ENCODE measurements at regions not wholly inside any gene's neighbourhood (a gene's known extent, or its start where the extent isn't known, plus 50 kb on each side); places are given as distances from the start of the nearest gene placed in this dataset.

DNA sequence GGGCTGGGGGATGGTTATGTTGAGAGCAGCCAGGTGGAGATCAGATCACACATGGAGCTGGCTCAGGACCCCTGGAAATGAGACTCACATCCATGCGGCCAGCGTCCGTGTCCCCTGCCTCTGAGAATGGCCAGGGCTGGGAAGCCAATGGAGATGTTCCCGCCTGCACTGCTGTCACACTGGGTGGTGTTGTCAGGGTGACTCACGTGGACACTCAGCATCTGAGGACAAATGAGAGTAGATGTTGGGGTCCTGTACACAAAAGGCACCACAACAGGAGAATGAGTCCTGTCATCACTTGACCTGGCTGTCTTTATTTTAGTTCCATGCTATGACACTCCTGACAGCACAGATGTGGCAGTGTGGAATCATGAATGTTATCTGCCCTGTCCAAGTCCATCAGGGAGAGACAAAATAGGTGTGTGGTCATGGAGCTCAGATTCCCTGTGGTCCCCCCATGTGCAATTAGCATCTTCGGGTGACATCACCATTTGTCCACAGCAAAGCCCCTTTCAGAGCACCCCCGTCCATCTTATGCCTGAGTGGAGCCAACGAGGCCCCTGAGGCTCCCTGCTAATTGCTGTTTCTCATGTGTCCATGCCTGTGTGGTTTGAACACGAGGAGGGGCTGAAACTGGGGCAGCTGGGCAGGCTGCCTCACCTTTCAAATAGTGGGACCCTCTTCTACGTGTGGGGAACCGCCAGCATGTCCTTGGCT lies 393.5 kb downstream of the AACS start:
- no peak for DNase-seq
- intact Hi-C loops (cut with DNase I): loop anchor here (2.0 to 10.0 kb wide), 2 partner anchors 66 to 114 kb away; no protein-coding TSS in a partner anchor

DNA sequence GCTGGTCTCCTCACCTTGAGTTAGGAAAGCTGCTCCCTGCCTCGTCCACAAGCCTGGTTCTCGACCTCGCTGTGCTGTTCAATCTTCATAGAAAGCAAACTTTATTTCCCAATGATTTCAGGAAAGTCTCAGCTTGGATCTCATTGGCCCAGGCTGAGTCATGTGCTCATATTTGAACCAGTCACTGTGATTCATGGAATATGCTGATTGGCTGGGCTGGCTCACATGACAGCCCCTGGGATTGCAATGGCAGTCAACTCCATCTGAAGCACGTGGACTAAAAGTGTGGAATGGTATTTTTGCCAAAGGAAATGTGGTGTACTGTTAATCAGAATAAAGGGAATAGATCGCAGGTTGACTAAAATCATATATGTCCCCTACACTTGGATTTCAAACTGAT lies 396.6 kb downstream of the AACS start:
- DNase-seq: no peak
- intact Hi-C loops (cut with DNase I): no loop called here

DNA sequence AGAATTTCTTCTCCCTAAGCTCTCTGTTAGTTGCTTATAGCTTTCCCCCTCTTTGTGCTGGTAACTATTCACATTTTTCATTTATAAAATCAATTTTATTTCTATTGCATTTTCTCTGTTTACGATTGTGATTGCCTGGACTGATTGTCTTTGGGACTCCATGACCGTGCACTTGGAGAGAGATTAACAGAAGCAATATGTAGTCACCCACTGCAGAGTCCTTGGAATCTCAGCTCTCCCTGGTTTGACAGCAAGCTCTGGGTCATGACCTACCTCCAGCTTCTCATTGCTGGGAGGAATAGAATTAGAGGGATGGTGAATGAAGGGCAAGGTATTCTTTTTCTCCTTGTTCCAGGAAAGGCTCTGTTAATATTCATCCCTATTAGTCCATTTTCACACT lies 398.2 kb downstream of the AACS start:
- intact Hi-C loops (cut with DNase I): no loop called here
- DNase-seq: no peak

DNA sequence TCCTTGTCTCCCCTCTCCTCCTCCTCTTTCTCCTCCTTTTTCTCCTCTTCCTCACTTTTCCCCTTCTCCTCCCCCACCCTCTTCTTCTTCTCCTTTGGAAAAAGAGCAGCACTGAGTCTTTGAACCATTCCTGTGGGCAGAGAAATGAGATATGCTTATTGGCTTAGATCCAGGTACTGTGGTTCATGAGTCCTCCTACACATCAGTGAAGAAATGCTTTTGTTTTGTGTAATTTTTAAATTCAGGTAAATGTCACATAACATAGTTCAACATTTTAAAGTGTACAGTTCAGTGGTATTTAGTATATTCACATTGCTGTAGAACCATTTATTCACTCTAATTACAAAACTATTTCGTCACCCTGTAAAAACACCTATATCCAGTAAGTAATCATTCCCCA lies 402.1 kb downstream of the AACS start:
- DNase-seq: no peak
- intact Hi-C loops (cut with DNase I): no loop called here

DNA sequence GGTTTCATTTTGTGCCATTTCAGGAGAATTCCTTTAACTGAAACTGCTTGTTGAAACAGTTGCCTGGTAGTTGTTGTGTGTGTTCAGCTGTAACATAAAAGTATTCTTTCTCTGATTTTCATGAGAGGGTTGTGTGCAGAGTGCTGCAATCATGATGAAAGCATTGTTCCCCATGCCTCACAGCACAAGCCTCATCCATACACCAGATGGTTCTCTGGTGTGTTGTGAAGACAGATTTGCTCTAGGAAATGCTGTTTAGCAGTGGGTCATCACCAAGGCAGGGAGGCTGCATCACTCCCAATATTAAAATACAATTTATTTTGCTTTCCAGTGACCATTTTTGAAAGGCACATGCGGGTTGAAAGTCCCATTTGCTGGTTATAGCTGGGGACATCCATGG lies 404.4 kb downstream of the AACS start:
- intact Hi-C loops (cut with DNase I): no loop called here
- no peak for DNase-seq

DNA sequence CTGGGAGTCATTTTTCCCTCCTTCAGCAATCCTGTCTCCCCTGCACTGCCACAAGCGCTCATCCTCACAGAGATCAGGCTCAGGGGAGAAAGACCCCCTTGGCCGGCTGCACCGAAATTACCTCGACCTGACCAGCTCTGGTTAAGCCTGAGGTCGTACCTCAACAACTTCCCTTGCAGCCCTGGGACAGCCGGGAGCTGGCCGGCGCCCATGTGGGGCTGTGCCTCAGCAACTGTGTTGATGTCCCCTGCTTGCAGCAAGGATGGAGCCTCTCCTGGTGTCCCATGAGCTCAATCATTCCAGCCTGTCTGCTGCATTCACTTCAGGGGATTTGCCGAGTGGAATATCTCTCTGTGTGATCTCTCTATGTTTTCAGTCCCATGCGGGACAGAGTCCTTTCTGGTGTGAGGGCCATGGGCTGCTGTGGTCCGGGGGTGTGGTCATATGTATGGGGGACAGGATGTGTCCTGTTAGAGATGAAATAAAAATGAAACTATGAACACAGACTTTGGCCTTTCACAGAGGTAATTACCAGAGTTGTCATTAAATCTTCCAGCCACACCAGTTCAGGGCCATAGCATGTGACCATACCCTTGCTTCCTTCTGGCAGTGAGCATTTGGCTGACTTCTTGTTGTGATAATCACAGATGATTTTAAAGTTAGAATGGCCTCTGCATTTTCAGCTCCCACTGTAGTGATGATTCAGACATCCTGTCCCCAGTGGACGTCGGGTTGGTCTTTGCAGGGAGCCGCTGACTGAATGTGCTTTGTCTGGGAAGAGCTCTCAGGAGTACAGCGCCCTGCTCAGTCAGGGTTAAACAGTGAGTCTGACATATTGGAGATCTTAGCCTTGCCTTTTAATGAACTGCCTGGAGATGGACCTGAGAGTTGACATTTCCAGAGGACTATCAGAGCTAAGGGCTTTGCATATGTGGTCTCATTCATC lies 405.9 kb downstream of the AACS start:
- intact Hi-C loops (cut with DNase I): no loop called here
- DNase-seq: no peak

DNA sequence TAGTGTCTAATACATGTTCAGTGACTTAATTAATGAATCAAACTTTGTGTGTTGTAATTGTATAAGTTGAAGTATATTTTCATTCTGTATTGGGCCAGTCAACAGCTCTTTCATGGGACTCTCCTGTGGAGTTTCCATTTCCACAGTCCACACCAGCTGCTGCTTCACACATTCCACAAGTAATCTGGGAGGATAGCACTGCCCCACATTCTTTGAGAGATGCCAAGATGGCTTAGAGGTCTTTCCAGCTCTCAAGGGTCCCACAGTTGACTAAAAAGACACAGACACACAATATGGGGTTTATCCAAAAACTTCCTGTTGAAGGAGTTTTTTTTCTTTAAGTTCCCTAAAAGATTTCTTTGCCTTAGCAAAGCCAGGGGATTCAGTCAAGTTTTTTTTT lies 408.3 kb downstream of the AACS start:
- no peak for DNase-seq
- intact Hi-C loops (cut with DNase I): no loop called here

DNA sequence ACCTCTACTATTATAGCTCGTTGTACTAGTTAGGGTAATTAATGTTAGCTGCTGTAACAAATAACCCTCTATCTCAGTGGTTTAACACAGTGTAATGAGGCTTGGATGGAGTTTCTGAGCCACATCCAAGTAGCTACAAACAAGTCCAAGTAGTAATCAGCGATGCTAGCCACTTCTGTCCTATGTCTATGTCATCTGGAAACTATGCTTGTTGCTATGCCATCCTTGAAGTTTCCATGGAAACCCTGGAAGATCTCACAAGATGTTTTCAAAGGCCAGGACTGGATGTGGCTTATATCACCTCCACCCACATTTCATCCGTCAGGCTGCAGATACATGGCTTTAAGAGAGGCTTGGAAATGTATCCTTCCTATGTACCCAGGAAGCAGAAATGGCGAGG lies 422.1 kb downstream of the AACS start:
- DNase-seq: no peak
- intact Hi-C loops (cut with DNase I): no loop called here

DNA sequence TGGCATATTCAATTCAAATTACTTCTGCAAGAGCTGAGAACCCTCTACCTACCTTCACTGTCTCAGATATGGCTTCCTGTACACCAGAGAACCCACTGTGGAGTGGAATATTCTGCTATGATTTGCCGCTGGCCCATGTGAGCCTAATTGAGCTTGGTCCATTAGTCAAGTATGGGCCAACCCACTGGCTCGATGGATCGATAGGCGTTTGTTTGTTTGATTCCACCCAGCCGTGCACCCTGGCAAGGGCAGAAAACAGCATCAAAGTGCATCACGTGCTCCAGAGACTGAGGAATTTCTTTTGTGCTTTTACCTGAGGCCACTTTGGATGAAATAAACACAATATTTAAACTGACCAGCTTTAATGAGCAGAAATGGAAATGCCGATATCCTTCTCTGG lies 426.3 kb downstream of the AACS start:
- intact Hi-C loops (cut with DNase I): no loop called here
- DNase-seq: no peak

DNA sequence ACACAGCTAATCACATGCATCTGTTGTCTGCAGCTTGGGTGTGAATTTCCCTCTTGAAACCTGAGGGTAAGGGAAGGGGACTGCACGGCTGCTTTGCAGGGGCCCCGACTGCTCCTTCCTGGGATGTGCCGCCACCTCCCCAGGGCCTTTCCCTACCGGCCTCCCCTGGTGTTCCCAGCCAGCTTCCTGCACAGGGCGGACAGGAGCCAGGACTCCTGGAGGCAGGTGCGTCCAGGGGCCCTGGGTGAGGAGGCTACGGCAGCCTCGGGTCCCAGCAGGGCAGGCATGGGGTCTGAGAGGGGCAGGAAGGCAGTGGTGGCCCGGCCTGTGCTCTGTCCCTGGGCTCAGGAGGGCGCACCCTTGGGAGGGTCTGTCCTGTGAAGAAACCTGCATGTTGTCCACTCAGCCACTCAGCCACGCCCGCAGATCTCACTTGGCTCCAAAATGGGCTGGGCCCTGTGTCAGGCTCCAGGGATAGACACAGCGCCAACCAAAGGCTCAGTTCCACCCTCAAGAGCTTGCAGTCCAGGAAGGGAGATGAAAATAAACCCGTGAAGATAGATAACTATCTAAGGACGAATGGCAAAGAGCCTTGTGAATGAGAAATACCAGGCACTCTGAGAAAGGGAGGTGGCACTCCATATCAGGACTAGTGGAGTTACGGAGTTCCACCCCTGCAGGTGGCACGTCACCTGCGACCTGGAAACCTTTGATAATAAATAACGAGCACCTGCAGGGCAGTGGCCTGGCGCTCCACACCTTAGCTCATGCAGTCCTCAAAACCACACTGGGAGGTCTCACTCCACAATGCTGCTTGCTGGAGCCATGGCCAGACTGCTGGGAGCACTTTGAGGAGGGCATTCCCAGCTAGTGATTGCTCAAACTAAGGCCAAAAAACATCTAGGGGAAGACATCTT lies 427.4 kb downstream of the AACS start:
- intact Hi-C loops (cut with DNase I): no loop called here
- no peak for DNase-seq

DNA sequence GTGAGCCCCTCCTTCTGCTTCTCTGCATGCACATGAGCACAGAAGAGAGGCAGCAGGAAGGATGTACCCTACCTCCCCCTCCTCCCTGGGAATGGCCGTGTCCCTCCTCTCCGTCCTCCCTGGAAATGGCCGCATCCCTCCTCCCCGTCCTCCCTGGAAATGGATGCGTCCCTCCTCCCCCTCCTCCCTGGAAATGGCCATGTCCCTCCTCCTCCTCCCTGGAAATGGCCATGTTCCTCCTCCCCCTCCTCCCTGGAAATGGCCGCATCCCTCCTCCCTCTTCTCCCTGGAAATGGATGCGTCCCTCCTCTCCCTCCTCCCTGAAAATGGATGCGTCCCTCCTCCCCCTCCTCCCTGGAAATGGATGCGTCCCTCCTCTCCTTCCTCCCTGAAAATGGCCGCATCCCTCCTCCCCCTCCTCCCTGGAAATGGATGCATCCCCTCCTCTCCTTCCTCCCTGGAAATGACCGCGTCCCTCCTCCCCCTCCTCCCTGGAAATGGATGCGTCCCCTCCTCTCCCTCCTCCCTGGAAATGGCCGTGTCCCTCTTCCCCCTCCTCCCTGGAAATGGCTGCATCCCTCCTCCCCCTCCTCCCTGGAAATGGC lies 428.6 kb downstream of the AACS start:
- intact Hi-C loops (cut with DNase I): no loop called here
- no peak for DNase-seq

DNA sequence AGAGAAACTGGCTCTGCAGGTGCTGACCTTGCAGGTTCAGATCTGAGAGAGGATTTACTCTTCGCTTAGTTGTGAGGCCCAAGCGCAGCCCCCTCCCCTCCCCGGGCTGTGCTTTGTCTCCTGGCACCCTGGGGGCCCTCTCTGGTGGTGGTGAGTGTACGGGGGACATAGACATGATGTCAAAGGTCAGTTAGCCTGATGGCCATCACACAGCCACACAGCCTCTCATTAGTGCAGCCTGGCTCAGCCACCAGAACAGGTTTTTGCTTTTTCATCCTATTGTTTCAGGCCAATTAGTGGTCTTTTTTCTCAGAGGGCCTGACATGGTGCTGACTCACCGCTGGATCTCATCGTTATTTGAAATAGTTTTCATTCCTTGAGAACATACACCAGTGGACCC lies 437.9 kb downstream of the AACS start:
- intact Hi-C loops (cut with DNase I): no loop called here
- peak in 1 of 10 donors; percentile 52 for DNase-seq

DNA sequence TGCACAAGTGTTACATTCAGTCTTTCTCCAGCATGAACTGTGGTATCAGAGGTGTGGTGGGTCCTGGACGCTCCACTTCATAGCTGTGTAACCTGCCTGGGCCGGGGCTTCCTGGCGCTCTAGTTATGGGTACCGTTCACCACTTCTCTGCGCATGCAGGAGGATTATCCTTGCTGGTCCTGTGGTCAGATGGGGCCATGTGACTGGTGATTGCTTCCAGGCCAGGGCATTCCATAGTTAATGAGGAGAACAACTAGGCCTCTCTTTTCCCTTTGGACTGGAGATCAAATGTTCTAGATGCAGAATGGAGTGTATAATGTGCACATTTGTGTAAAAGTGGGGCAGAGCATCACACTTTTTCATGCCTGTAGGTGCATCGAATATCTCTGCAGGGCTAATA lies 444.0 kb downstream of the AACS start:
- intact Hi-C loops (cut with DNase I): no loop called here

DNA sequence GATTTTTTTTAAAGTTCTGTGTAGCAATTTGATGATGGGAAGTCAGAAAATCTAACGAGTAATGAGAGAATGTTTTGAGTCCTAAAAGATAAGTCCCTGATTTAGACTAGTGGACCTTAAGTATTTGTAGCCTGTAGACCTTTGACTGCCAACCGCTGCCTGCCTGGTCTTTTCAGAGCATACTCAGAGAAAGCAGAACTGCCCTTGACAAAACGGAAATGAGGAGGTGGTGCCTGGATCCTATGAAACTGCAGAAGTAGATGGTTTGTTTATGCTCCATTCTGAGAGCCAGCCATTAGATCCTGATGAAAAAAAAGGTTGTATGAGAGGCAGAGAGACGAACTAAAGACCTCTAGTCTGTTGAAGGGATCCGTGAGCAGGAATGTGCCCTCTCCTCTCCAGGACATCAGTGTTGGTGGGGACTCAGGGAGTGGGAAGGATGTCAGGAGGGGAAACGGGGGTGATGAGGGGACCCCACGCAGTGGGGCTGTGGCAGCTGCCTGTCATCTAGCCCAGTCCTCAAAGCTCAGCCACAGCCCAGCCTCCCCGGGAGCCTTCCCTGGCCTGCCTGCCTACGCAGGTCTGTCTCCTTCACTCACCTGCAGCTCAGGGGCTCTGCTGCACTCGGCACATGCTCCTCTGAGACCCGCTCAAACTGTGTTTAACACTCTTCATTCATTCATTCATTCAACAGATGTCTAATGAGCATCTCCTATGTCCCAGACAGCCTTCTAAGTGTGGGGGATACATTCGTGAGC lies 447.5 kb downstream of the AACS start:
- peak in 1 of 10 donors; percentile 69 for DNase-seq
- intact Hi-C loops (cut with DNase I): no loop called here

More for the DNA sequence above, 444.0 kb downstream of the AACS start:
- DNase-seq: peak in 1 of 10 donors; percentile 80

DNA sequence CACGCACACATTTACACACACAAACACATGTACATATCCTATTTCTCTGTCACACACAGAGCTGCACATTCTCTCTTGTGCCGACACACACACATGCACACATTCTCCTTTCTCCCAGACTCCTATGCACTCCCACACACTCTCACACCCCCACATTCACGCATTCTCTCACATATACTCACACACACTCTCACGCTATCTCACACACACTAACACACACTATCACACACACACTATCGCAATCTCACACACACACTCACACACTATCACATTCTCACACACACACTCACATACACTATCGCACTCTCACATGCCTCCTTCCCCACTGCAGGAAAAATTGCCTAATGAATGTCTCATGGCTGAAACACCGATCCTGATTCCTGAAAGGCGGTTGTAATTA lies 450.7 kb downstream of the AACS start:
- no peak for DNase-seq
- intact Hi-C loops (cut with DNase I): no loop called here

DNA sequence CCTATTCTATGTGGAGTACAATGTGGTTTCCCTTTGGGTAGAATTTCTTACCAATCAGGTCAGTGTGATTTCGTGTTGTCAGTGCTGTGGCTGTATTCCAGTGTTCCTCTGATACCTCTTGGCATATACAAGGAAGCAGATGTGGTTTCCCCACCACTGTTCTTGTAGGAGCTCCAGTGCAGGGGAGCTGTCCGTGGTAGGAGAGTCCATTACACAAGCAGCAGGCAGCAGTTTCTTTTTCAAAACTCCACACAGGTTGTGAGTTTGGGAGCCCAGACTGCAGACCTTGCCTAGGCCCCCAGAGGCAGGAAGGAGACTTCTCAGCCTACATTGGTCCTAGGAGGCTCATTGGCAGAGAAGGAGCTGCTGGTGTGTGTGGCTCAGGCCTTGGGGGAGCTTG lies 452.8 kb downstream of the AACS start:
- no peak for DNase-seq
- intact Hi-C loops (cut with DNase I): no loop called here

DNA sequence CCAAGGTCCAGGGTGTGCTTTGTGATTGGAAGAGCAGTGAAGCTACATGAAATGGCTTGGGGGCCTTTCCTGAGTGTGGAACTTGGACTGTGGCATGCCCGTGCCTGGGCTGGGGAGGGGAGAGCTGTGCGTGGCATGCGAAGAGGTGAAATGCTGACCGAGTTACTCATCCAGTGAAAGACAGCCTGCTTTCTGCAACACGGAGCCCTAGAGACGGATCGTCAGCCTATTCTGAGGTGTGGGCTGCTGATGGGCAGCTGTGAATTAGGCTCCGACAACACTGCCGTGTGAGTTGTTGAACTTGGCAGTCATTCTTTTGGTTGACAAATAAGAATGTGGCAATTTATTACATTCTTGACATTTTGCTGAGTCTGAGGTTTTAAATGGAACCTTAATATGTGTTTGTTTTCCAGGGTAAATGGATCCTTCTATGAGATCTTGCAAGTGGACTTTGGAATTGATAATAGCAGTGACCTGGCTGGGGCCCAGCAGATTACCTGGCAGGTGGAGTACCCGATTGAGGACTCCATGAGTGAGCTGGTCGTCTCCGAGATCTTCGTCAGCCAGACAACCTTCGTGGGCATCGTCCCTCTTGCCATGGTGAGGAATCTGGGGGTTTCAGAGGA lies 453.9 kb downstream of the AACS start:
- DNase-seq: no peak
- intact Hi-C loops (cut with DNase I): no loop called here

DNA sequence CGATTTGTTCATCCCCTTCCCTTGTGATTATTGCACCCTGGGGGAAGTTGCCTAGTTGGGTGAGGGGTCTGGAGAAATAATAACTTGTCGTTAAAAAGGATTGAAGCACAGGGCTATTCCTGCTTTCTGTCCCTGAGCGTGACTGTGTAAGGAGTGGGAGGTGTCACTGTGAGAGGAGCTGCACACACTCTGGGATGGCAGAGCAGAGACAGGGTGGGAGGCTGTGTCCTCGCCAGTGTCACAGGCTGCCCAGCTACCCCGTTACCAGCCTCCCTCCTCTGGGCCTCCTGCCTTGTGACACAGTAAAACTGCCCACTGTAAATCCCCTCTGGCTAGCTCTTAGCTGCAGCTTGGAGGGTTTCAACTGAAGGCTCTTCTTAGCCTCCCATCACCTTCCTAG lies 460.6 kb downstream of the AACS start:
- intact Hi-C loops (cut with DNase I): loop anchor here (2.0 kb wide), 1 partner anchor 67 kb away; no protein-coding TSS in a partner anchor
- peak in 2 of 10 donors; percentile 62 to 68 for DNase-seq

DNA sequence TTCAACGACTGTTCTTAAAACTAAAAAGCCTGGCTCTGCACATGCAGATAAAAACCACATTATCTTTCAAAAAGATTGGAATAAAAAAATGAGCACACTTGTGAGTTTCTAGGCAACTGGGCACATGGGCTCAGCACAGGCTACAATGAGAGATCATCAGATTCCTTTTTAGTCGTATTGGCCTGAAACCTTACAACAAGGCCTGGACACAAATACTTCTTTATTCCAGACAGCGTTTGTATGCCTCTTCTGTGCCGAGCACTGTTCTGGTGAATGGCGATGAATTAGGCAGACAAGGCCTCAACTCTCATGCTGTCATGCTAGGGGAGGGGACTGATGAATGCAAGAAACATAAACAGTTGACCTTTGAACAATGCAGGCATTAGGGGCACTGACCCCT lies 463.0 kb downstream of the AACS start:
- peak in 7 of 10 donors; percentile 22 to 91 (median 44) for DNase-seq
- intact Hi-C loops (cut with DNase I): no loop called here
